ENCODE measurements at regions not wholly inside any gene's neighbourhood (a gene's known extent, or its start where the extent isn't known, plus 50 kb on each side); places are given as distances from the start of the nearest gene placed in this dataset.

GRCh38 chr20:60242836-60243505, 284.7 kb downstream of the CDH26 start (continued):
- TF ChIP-seq HDAC2 (IDR thresholded peaks at IDR 0.05; ENCODE audit: borderline replicate concordance in 1 of 2, low read depth in 2 of 2, low read length in 2 of 2): no peak
- no peak for TF ChIP-seq BACH1 (IDR thresholded peaks at IDR 0.05; ENCODE audit: low read length)
- TF ChIP-seq MAX (IDR thresholded peaks at IDR 0.05): no peak

Measured in H1 (cell line).